Vagina (tissue), 2 donors: ENCODE measurements at regions not wholly inside any gene's neighbourhood (a gene's known extent, or its start where the extent isn't known, plus 50 kb on each side); places are given as distances from the start of the nearest gene placed in this dataset.

ENCODE experiments used
- DNase-seq, 2 donors: peaks; one replicate each; pipeline ENCODE4 v3.0.0-alpha.2; 2017; ENCODE audit errors: extremely low spot score in 2 of 2
- H3K27ac ChIP-seq: fragments of 200-600 bp; sonication (generic); one replicate; pipeline ENCODE4 v1.5.1; 2019
- H3K27me3 ChIP-seq: fragments of 200-600 bp; sonication (generic); one replicate; pipeline ENCODE4 v1.5.1; 2019
- H3K36me3 ChIP-seq, 2 donors: fragments of 200-600 bp; sonication (generic); one replicate each; pipeline ENCODE4 v1.5.1; 2017 to 2019
- H3K4me1 ChIP-seq: fragments of 200-600 bp; sonication (generic); one replicate; pipeline ENCODE4 v1.5.1; 2019
- H3K4me3 ChIP-seq, 2 donors: fragments of 200-600 bp; sonication (generic); 1 replicate in 1 of 2; 2 replicates in 1 of 2; pipeline ENCODE4 v1.5.1; 2016 to 2019
- H3K9me3 ChIP-seq: fragments of 200-600 bp; sonication (generic); one replicate; pipeline ENCODE4 v1.5.1; 2019
- CTCF ChIP-seq, 3 experiments: fragments of 450-650 bp in 2 of 3; fragments of 200-600 bp in 1 of 3; sonication (generic) in 1 of 3; IDR thresholded peaks; one replicate each; pipeline ENCODE4 v1.5.1; 2017 to 2019; ENCODE audit warnings: antibody characterized with exemption in 3 of 3, mild to moderate bottlenecking in 2 of 3, moderate library complexity in 2 of 3
- POLR2A ChIP-seq, 2 donors: fragments of 450-650 bp; IDR thresholded peaks; one replicate each; pipeline ENCODE4 v1.6.1; 2017; ENCODE audit warnings: antibody characterized with exemption in 2 of 2, mild to moderate bottlenecking in 2 of 2, moderate library complexity in 2 of 2
- POLR2AphosphoS5 ChIP-seq, 2 donors: sonication (generic); formaldehyde crosslinking; IDR thresholded peaks; one replicate each; pipeline ENCODE4 v1.9.0; 2017; ENCODE audit warnings: antibody characterized with exemption in 2 of 2, mild to moderate bottlenecking in 2 of 2, low read depth in 1 of 2; ENCODE audit not compliant: insufficient read depth in 1 of 2
- intact Hi-C: fragments of 100-400 bp; cut with DNase I; formaldehyde crosslinking; loops from one replicate; pipeline ENCODE4 v1.15.1; 2023

- no peak overlapping the region for H3K4me3 ChIP-seq
- no peak overlapping the region for H3K27ac ChIP-seq
- intact Hi-C loops, result no loop called here
- H3K9me3 ChIP-seq, result no peaks in the 10 kb centered on the region
- no peak for TF ChIP-seq POLR2A (IDR thresholded peaks at IDR 0.05)
- H3K27me3 ChIP-seq, result no peaks in the 10 kb centered on the region
- DNase-seq, result no peak
- H3K36me3 ChIP-seq, result no peaks in the 10 kb centered on the region
- peaks cover 11% of the 10 kb centered on the region for H3K4me1 ChIP-seq
Observed at GRCh38 chr2:2771721-2772411, 440.8 kb upstream of the MYT1L start.

GRCh38 chr2:2769481-2770431 lies 438.7 kb upstream of the MYT1L start:
- no peaks in the 10 kb centered on the region for H3K36me3 ChIP-seq
- peaks cover 11% of the 10 kb centered on the region for H3K4me1 ChIP-seq
- no peak overlapping the region for H3K4me3 ChIP-seq
- H3K9me3 ChIP-seq, result no peaks in the 10 kb centered on the region
- no peaks in the 10 kb centered on the region for H3K27me3 ChIP-seq
- DNase-seq, result no peak
- no peak overlapping the region for H3K27ac ChIP-seq
- intact Hi-C loops, result no loop called here
- TF ChIP-seq CTCF (IDR thresholded peaks at IDR 0.05) (no peak), POLR2AphosphoS5 (IDR thresholded peaks at IDR 0.05; ENCODE audit: insufficient read depth in 1 of 2, low read depth in 1 of 2) (no peak), POLR2A (IDR thresholded peaks at IDR 0.05) (no peak)

GRCh38 chr2:2768476-2768875 lies 437.4 kb upstream of the MYT1L start:
- TF ChIP-seq POLR2A (IDR thresholded peaks at IDR 0.05) (no peak), POLR2AphosphoS5 (IDR thresholded peaks at IDR 0.05; ENCODE audit: insufficient read depth in 1 of 2, low read depth in 1 of 2) (no peak), CTCF (IDR thresholded peaks at IDR 0.05) (no peak)
- no peaks in the 10 kb centered on the region for H3K9me3 ChIP-seq
- no peak for DNase-seq
- no peak overlapping the region for H3K27ac ChIP-seq
- intact Hi-C loops, result no loop called here
- H3K4me1 ChIP-seq, result peaks cover 19% of the 10 kb centered on the region
- H3K4me3 ChIP-seq, result no peak overlapping the region
- no peaks in the 10 kb centered on the region for H3K36me3 ChIP-seq
- H3K27me3 ChIP-seq, result no peaks in the 10 kb centered on the region

- no peak for DNase-seq
- Histone ChIP-seq H3K4me3 (no peak overlapping the region), H3K4me1 (peaks cover 26% of the 10 kb centered on the region), H3K27me3 (no peaks in the 10 kb centered on the region), H3K36me3 (no peaks in the 10 kb centered on the region), H3K9me3 (no peaks in the 10 kb centered on the region), H3K27ac (no peak overlapping the region)
- intact Hi-C loops, result no loop called here
- no peak for TF ChIP-seq CTCF (IDR thresholded peaks at IDR 0.05)
- no peak for TF ChIP-seq POLR2A (IDR thresholded peaks at IDR 0.05)
- no peak for TF ChIP-seq POLR2AphosphoS5 (IDR thresholded peaks at IDR 0.05; ENCODE audit: insufficient read depth in 1 of 2, low read depth in 1 of 2)
Observed at GRCh38 chr2:2767837-2768236, 436.8 kb upstream of the MYT1L start.

- intact Hi-C loops, result no loop called here
- no peak overlapping the region for H3K4me3 ChIP-seq
- no peaks in the 10 kb centered on the region for H3K27me3 ChIP-seq
- H3K27ac ChIP-seq, result no peak overlapping the region
- no peak for DNase-seq
- H3K36me3 ChIP-seq, result no peaks in the 10 kb centered on the region
- H3K9me3 ChIP-seq, result no peaks in the 10 kb centered on the region
- TF ChIP-seq POLR2AphosphoS5 (IDR thresholded peaks at IDR 0.05; ENCODE audit: insufficient read depth in 1 of 2, low read depth in 1 of 2) (no peak), POLR2A (IDR thresholded peaks at IDR 0.05) (no peak), CTCF (IDR thresholded peaks at IDR 0.05) (no peak)
- peaks cover 29% of the 10 kb centered on the region for H3K4me1 ChIP-seq
Observed at GRCh38 chr2:2765839-2766495, 434.9 kb upstream of the MYT1L start.
